ENCODE measurements at regions not wholly inside any gene's neighbourhood (a gene's known extent, or its start where the extent isn't known, plus 50 kb on each side); places are given as distances from the start of the nearest gene placed in this dataset.

DNA sequence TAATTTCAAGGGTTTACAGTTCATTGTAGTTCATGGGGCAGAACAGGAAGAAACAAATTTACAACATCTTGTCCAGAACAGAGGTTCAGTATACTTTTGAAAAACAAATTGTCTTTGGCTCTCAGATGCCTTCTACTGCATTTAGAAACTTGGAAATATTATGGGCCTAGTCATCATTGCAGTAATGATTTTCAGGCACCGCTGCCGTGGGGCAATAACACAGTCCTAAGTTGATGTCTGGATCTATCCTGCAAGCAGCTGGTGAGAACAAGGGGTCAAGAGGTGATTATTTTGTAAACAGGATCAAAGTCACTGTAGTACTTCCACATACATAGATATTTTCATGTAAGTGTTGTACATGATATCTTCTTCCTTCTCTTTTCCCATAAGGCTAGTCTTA, 82.5 kb upstream of the CAST start:
- TF ChIP-seq CTCF (IDR thresholded peaks at IDR 0.05) (no peak), EP300 (IDR thresholded peaks at IDR 0.05) (no peak), POLR2AphosphoS5 (IDR thresholded peaks at IDR 0.05) (no peak), POLR2A (IDR thresholded peaks at IDR 0.05) (no peak)

Measured in suprapubic skin (tissue), 4 donors.